ENCODE measurements at regions not wholly inside any gene's neighbourhood (a gene's known extent, or its start where the extent isn't known, plus 50 kb on each side); places are given as distances from the start of the nearest gene placed in this dataset.

- no peak for TF ChIP-seq CTCF (IDR thresholded peaks at IDR 0.05; ENCODE audit: insufficient read depth, low read length, poor library complexity, severe bottlenecking)
- no peak for DNase-seq (ENCODE audit: extremely low read depth, insufficient read length)
- Histone ChIP-seq H3K4me3 (replicated peaks; ENCODE audit: low read depth, low read length) (no peak overlapping the region), H3K36me3 (ENCODE audit: control insufficient read depth, insufficient read depth, low read length) (no peaks in the 10 kb centered on the region), H3K27me3 (replicated peaks; ENCODE audit: control insufficient read depth, insufficient read depth, low read length) (no peaks in the 10 kb centered on the region)
These were observed 231.6 kb upstream of the ERBB4 start for GRCh38 chr2:212770240-212770639.

- no peak for TF ChIP-seq CTCF (IDR thresholded peaks at IDR 0.05; ENCODE audit: insufficient read depth, low read length, poor library complexity, severe bottlenecking)
- Histone ChIP-seq H3K27me3 (replicated peaks; ENCODE audit: control insufficient read depth, insufficient read depth, low read length) (no peaks in the 10 kb centered on the region), H3K36me3 (ENCODE audit: control insufficient read depth, insufficient read depth, low read length) (no peaks in the 10 kb centered on the region), H3K4me3 (replicated peaks; ENCODE audit: low read depth, low read length) (no peak overlapping the region)
- no peak for DNase-seq (ENCODE audit: extremely low read depth, insufficient read length)
These were observed 228.3 kb upstream of the ERBB4 start for GRCh38 chr2:212766921-212767320.

GRCh38 chr2:212752730-212753351, 214.2 kb upstream of the ERBB4 start:
- DNase-seq (ENCODE audit: extremely low read depth, insufficient read length) = no peak
- Histone ChIP-seq H3K27me3 (replicated peaks; ENCODE audit: control insufficient read depth, insufficient read depth, low read length) (no peaks in the 10 kb centered on the region), H3K4me3 (replicated peaks; ENCODE audit: low read depth, low read length) (no peak overlapping the region)

GRCh38 chr2:212745359-212745758, 206.8 kb upstream of the ERBB4 start:
- no peak for DNase-seq (ENCODE audit: extremely low read depth, insufficient read length)
- H3K27me3 ChIP-seq (replicated peaks; ENCODE audit: control insufficient read depth, insufficient read depth, low read length) = no peaks in the 10 kb centered on the region
- no peak for TF ChIP-seq CTCF (IDR thresholded peaks at IDR 0.05; ENCODE audit: insufficient read depth, low read length, poor library complexity, severe bottlenecking)

More at GRCh38 chr2:212752730-212753351, 214.2 kb upstream of the ERBB4 start:
- TF ChIP-seq CTCF (IDR thresholded peaks at IDR 0.05; ENCODE audit: insufficient read depth, low read length, poor library complexity, severe bottlenecking) = no peak
- no peaks in the 10 kb centered on the region for H3K36me3 ChIP-seq (ENCODE audit: control insufficient read depth, insufficient read depth, low read length)

GRCh38 chr2:212737392-212738172, 199.0 kb upstream of the ERBB4 start:
- no peak overlapping the region for H3K4me3 ChIP-seq (replicated peaks; ENCODE audit: low read depth, low read length)
- no peak for DNase-seq (ENCODE audit: extremely low read depth, insufficient read length)
- TF ChIP-seq CTCF (IDR thresholded peaks at IDR 0.05; ENCODE audit: insufficient read depth, low read length, poor library complexity, severe bottlenecking) = no peak
- H3K36me3 ChIP-seq (ENCODE audit: control insufficient read depth, insufficient read depth, low read length) = no peaks in the 10 kb centered on the region
- no peaks in the 10 kb centered on the region for H3K27me3 ChIP-seq (replicated peaks; ENCODE audit: control insufficient read depth, insufficient read depth, low read length)

More at GRCh38 chr2:212745359-212745758, 206.8 kb upstream of the ERBB4 start:
- H3K4me3 ChIP-seq (replicated peaks; ENCODE audit: low read depth, low read length) = no peak overlapping the region
- no peaks in the 10 kb centered on the region for H3K36me3 ChIP-seq (ENCODE audit: control insufficient read depth, insufficient read depth, low read length)
